ENCODE measurements at regions not wholly inside any gene's neighbourhood (a gene's known extent, or its start where the extent isn't known, plus 50 kb on each side); places are given as distances from the start of the nearest gene placed in this dataset.

DNA sequence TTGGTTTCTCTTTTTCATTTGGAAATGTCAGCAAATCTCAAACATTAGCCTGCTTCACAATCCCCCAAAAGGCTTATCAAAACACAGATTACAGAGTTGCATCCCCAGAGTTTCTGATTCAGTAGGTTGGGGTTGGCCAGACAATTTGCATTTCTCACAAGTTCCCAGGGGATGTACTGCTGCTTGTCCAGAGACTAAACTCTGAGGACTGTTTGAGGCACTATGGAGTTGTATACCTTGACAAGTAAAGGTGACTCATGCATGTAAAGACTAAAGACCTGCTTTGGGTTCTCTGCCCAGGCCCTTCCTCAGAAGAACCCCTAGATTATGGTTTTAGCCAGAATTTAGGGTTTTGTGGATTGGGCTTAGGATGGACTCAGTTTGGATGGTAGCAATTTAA is 151.1 kb upstream of the ARHGEF26 start:
- Histone ChIP-seq H3K27me3 (no peaks in the 10 kb centered on the region), H3K9me3 (no peaks in the 10 kb centered on the region), H3K36me3 (no peaks in the 10 kb centered on the region), H3K27ac (no peak overlapping the region), H3K4me3 (no peak overlapping the region), H3K4me1 (peaks cover 0 to 7% (median 0%) of the 10 kb centered on the region in 9 donors)
- ATAC-seq (no peak), DNase-seq (no peak)
- intact Hi-C loops (cut with DNase I): no loop called here
- TF ChIP-seq, protein P1, sequence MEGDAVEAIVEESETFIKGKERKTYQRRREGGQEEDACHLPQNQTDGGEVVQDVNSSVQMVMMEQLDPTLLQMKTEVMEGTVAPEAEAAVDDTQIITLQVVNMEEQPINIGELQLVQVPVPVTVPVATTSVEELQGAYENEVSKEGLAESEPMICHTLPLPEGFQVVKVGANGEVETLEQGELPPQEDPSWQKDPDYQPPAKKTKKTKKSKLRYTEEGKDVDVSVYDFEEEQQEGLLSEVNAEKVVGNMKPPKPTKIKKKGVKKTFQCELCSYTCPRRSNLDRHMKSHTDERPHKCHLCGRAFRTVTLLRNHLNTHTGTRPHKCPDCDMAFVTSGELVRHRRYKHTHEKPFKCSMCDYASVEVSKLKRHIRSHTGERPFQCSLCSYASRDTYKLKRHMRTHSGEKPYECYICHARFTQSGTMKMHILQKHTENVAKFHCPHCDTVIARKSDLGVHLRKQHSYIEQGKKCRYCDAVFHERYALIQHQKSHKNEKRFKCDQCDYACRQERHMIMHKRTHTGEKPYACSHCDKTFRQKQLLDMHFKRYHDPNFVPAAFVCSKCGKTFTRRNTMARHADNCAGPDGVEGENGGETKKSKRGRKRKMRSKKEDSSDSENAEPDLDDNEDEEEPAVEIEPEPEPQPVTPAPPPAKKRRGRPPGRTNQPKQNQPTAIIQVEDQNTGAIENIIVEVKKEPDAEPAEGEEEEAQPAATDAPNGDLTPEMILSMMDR (IDR thresholded peaks at IDR 0.05): no peak

DNA sequence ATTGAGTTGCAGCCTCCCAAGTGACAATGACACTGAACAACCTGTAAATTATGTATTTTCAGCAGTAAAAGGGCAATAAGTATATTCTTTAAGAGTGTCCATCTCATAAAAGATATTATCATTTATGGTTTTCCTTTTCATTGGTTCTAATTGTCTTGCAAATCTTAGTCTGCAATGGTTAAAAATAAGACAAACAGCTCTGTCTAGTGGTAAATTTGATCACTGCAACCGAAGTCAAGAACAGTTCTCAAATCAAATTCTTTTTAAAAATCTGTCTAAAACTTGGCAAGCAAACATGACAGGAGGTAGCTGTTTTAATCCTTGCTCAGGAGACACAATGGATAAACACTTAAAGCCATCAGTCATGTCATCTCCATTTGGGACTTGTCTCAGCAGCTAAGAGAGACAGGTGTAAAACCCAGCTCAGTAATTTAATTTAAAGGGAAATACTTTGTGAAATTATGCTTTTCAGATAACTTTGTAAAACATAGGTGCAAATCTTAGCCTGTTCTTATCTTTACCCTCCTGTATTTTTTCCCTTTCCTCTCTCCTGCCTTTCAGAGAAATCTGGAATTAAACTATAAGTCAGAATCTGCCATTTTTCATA is 150.3 kb upstream of the ARHGEF26 start:
- intact Hi-C loops (cut with DNase I): no loop called here
- 0 to 4% methylated on average over 1 of the region's 1 CpG for WGBS, 2 donors
- no peak for DNase-seq

DNA sequence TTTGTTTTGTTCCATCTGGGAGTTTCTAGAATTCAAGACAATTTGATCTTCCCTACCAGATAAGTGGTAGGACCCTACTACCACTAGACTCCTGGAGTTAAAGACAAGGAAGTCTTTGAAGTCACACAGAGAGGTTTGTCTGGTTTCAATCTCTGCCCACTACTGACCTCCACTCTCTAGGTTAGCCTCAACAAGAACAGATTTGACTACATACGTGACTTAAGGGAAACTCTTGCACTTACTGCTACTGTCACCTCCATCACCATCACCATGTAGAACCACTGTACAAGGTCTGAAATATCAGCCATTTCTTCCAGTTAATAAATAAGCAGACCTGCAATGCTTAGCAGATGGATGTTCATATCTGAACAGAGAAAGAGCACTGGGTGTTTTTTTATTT is 148.3 kb upstream of the ARHGEF26 start:
- Histone ChIP-seq H3K9me3 (no peaks in the 10 kb centered on the region), H3K4me1 (peaks cover 0 to 16% (median 8%) of the 10 kb centered on the region in 9 donors), H3K27ac (no peak overlapping the region), H3K27me3 (no peaks in the 10 kb centered on the region), H3K4me3 (no peak overlapping the region), H3K36me3 (no peaks in the 10 kb centered on the region)
- intact Hi-C loops (cut with DNase I): no loop called here
- 80 to 93% methylated on average over 1 of the region's 1 CpG for WGBS, 2 donors
- TF ChIP-seq, protein P1 (IDR thresholded peaks at IDR 0.05): no peak
- no peak for ATAC-seq
- no peak for DNase-seq

More for the DNA sequence above, 150.3 kb upstream of the ARHGEF26 start:
- TF ChIP-seq, protein P1 (IDR thresholded peaks at IDR 0.05): peak in 7 of 9 donors; percentile 7 to 61 (median 40)
- Histone ChIP-seq H3K27me3 (no peaks in the 10 kb centered on the region), H3K9me3 (no peaks in the 10 kb centered on the region), H3K4me3 (no peak overlapping the region), H3K36me3 (no peaks in the 10 kb centered on the region), H3K4me1 (peaks cover 0 to 7% (median 0%) of the 10 kb centered on the region in 9 donors), H3K27ac (no peak overlapping the region)
- no peak for ATAC-seq

DNA sequence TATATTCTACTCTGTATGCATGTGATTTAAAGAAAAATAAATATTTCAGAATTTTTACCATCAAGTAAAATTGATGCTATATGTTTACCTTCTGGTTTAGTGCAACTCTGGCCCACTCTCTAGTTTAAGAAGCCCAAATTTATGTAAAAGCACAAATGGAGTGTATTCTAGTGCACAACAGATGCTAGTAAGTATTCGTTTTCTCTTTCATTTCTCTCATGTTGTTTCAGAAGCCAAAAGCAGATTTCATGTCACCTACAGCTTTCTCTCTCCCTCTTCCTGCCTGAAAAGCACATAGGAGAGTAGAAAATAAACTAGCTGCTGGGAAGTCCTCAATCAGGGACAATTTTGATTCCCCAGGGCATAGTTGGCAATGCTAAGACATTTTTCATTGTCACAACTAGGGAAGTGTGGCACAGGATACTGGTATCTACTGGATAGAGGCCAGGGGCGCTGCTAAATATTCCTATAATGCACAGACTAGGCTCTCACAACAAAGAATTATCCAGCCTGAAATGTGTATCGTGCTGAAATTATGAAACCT is 147.4 kb upstream of the ARHGEF26 start:
- Histone ChIP-seq H3K27me3 (no peaks in the 10 kb centered on the region), H3K4me3 (no peak overlapping the region), H3K36me3 (no peaks in the 10 kb centered on the region), H3K9me3 (no peaks in the 10 kb centered on the region), H3K4me1 (peaks cover 0 to 20% (median 8%) of the 10 kb centered on the region in 9 donors), H3K27ac (no peak overlapping the region)
- DNase-seq: no peak
- intact Hi-C loops (cut with DNase I): no loop called here
- 38 to 51% methylated on average over 3 of the region's 3 CpGs for WGBS, 2 donors
- TF ChIP-seq, protein P1 (IDR thresholded peaks at IDR 0.05): no peak
- ATAC-seq: no peak
